H1 (cell line): ENCODE measurements at regions not wholly inside any gene's neighbourhood (a gene's known extent, or its start where the extent isn't known, plus 50 kb on each side); places are given as distances from the start of the nearest gene placed in this dataset.

Experiments
- CTCF ChIA-PET: fragments of 300-600 bp; sonication (Branson Sonifier 250); formaldehyde crosslinking; loops from one replicate; lab custom pipeline; 2021; ENCODE audit not compliant: partially characterized antibody; lab: Charles Lee
- POLR2A ChIA-PET: fragments of 300-600 bp; sonication (Branson Sonifier 250); formaldehyde crosslinking; loops from one replicate; lab custom pipeline; 2021; ENCODE audit warnings: inconsistent platforms; ENCODE audit not compliant: partially characterized antibody; lab: Charles Lee
- DNase-seq, 2 experiments: peaks; one replicate each; pipeline versions ENCODE4 v3.0.0 to v3.0.0-alpha.2; 2010 to 2022; ENCODE audit warnings: low spot score in 2 of 2, low read depth in 1 of 2, mixed read lengths in 1 of 2
- FAIRE-seq: peaks from 2 replicates; lab custom pipeline; 2011; peaks lifted over from hg19 to GRCh38; lab: Jason Lieb, UNC
- H2AFZ ChIP-seq: 2 replicates; pipeline ENCODE4 v1.8.1; 2012; ENCODE audit warnings: low read length, inconsistent platforms
- H2AK5ac ChIP-seq: 2 replicates; pipeline ENCODE4 v1.6.1; 2013; ENCODE audit warnings: low read depth, low read length
- H2BK120ac ChIP-seq: replicated peaks from 2 replicates; pipeline ENCODE3; 2013; ENCODE audit warnings: low read depth, low read length, inconsistent platforms
- H2BK12ac ChIP-seq: 2 replicates; pipeline ENCODE4 v1.6.1; 2013; ENCODE audit warnings: low read depth, low read length
- H2BK15ac ChIP-seq: 2 replicates; pipeline ENCODE4 v1.6.1; 2013; ENCODE audit warnings: low read length
- H2BK20ac ChIP-seq: 2 replicates; pipeline ENCODE4 v1.6.1; 2013; ENCODE audit warnings: low read length
- H2BK5ac ChIP-seq: 2 replicates; pipeline ENCODE4 v1.6.1; 2013; ENCODE audit warnings: low read depth, low read length
- H3K14ac ChIP-seq: 2 replicates; pipeline ENCODE4 v1.6.1; 2013; ENCODE audit warnings: inconsistent platforms; ENCODE audit not compliant: insufficient read length
- H3K18ac ChIP-seq: 2 replicates; pipeline ENCODE4 v1.6.1; 2013; ENCODE audit warnings: low read length; ENCODE audit errors: extremely low read depth
- H3K23ac ChIP-seq: 2 replicates; pipeline ENCODE4 v1.6.1; 2013; ENCODE audit warnings: inconsistent platforms; ENCODE audit not compliant: insufficient read length
- H3K23me2 ChIP-seq: 2 replicates; pipeline ENCODE4 v1.6.1; 2013; ENCODE audit warnings: low read depth, low read length
- H3K27ac ChIP-seq: 2 replicates; pipeline ENCODE4 v1.6.1; 2011; ENCODE audit warnings: low read depth, low read length, inconsistent platforms
- H3K27me3 ChIP-seq, 4 experiments: replicated peaks in 1 of 4; 1 replicate in 1 of 4; 2 replicates in 3 of 4; pipeline versions ENCODE4 v1.6.1 to v1.8.1; 2011 to 2013; ENCODE audit warnings: low read length in 3 of 4, mild to moderate bottlenecking in 3 of 4, inconsistent platforms in 2 of 4, mixed read lengths in 2 of 4, moderate library complexity in 1 of 4; ENCODE audit not compliant: control insufficient read depth in 3 of 4, insufficient read depth in 3 of 4; ENCODE audit errors: extremely low read depth in 1 of 4
- H3K36me3 ChIP-seq, 4 experiments: 2 replicates each; pipeline versions ENCODE4 v1.6.1 to v1.8.1; 2011 to 2013; ENCODE audit warnings: mild to moderate bottlenecking in 4 of 4, low read length in 3 of 4, moderate library complexity in 2 of 4, control low read depth in 1 of 4, inconsistent platforms in 1 of 4; ENCODE audit not compliant: insufficient read depth in 4 of 4, control insufficient read depth in 2 of 4
- H3K4ac ChIP-seq: replicated peaks from 2 replicates; pipeline ENCODE3; 2013; ENCODE audit warnings: low read length, low read depth, mixed read lengths, inconsistent platforms; ENCODE audit not compliant: insufficient read length
- H3K4me1 ChIP-seq, 4 experiments: replicated peaks in 1 of 4; 1 replicate in 1 of 4; 2 replicates in 3 of 4; pipeline versions ENCODE4 v1.6.1 to v1.8.1; 2011 to 2013; ENCODE audit warnings: low read length in 3 of 4, inconsistent platforms in 2 of 4, mixed read lengths in 1 of 4; ENCODE audit not compliant: insufficient read depth in 4 of 4, control insufficient read depth in 3 of 4
- H3K4me2 ChIP-seq, 2 experiments: 2 replicates each; pipeline versions ENCODE4 v1.6.1 to v1.8.1; 2011 to 2013; ENCODE audit warnings: low read depth in 2 of 2, low read length in 2 of 2, control low read depth in 1 of 2, inconsistent platforms in 1 of 2, mild to moderate bottlenecking in 1 of 2; ENCODE audit not compliant: insufficient read depth in 1 of 2
- H3K4me3 ChIP-seq, 4 experiments: fragments of 200-600, 300-600 bp in 1 of 4; sonication (generic), shearing (Covaris generic), sonication (Bioruptor Twin) in 1 of 4; 2 replicates each; pipeline versions ENCODE4 v1.5.1 to v1.8.1; 2011 to 2016; ENCODE audit warnings: low read length in 4 of 4, low read depth in 3 of 4, control low read depth in 2 of 4, inconsistent platforms in 2 of 4, mild to moderate bottlenecking in 2 of 4, mixed read lengths in 1 of 4, moderate library complexity in 1 of 4; ENCODE audit not compliant: insufficient read depth in 2 of 4; ENCODE audit errors: extremely low read depth in 1 of 4
- H3K56ac ChIP-seq: replicated peaks from 2 replicates; pipeline ENCODE3; 2013; ENCODE audit warnings: low read depth, mild to moderate bottlenecking, mixed read lengths, low read length, inconsistent platforms; ENCODE audit not compliant: insufficient read length
- H3K79me1 ChIP-seq: 2 replicates; pipeline ENCODE4 v1.6.1; 2013; ENCODE audit warnings: low read depth, low read length, control low read depth
- H3K79me2 ChIP-seq, 2 experiments: 2 replicates each; pipeline versions ENCODE4 v1.6.1 to v1.8.1; 2012 to 2013; ENCODE audit warnings: low read length in 2 of 2, mild to moderate bottlenecking in 2 of 2, inconsistent platforms in 1 of 2; ENCODE audit not compliant: insufficient read depth in 2 of 2, control insufficient read depth in 1 of 2
- H3K9ac ChIP-seq, 4 experiments: replicated peaks in 1 of 4; 1 replicate in 1 of 4; 2 replicates in 3 of 4; pipeline versions ENCODE4 v1.6.1 to v1.8.1; 2011 to 2013; ENCODE audit warnings: low read depth in 3 of 4, low read length in 3 of 4, control low read depth in 2 of 4, mild to moderate bottlenecking in 2 of 4, moderate library complexity in 2 of 4, inconsistent platforms in 1 of 4; ENCODE audit errors: extremely low read depth in 1 of 4
- H3K9me3 ChIP-seq, 2 experiments: 2 replicates each; pipeline versions ENCODE4 v1.6.1 to v1.8.1; 2012 to 2013; ENCODE audit warnings: mild to moderate bottlenecking in 2 of 2, moderate library complexity in 2 of 2, control low read depth in 1 of 2, inconsistent platforms in 1 of 2, low read depth in 1 of 2, low read length in 1 of 2, mixed read lengths in 1 of 2; ENCODE audit not compliant: insufficient read depth in 2 of 2
- H4K20me1 ChIP-seq, 2 experiments: replicated peaks in 1 of 2; 2 replicates each; pipeline versions ENCODE3 to v1.8.1; 2011 to 2013; ENCODE audit warnings: inconsistent platforms in 2 of 2, low read length in 2 of 2, mild to moderate bottlenecking in 1 of 2; ENCODE audit not compliant: insufficient read depth in 2 of 2, control insufficient read depth in 1 of 2
- H4K5ac ChIP-seq: 2 replicates; pipeline ENCODE4 v1.6.1; 2013; ENCODE audit warnings: low read length, low read depth, mixed read lengths, inconsistent platforms; ENCODE audit not compliant: insufficient read length
- H4K8ac ChIP-seq: 2 replicates; pipeline ENCODE4 v1.8.0; 2013; ENCODE audit warnings: mild to moderate bottlenecking, moderate library complexity, low read length, inconsistent platforms; ENCODE audit not compliant: insufficient read depth; ENCODE audit errors: extremely low read depth
- H4K91ac ChIP-seq: replicated peaks from 2 replicates; pipeline ENCODE3; 2013; ENCODE audit warnings: low read length, mixed read lengths, inconsistent platforms; ENCODE audit not compliant: insufficient read length
- ATF3 ChIP-seq: IDR thresholded peaks from 2 replicates; pipeline ENCODE4 v1.6.1; 2011; ENCODE audit warnings: low read depth, mild to moderate bottlenecking, low read length; ENCODE audit not compliant: insufficient read depth
- EGR1 ChIP-seq: IDR thresholded peaks from 2 replicates; pipeline ENCODE4 v1.6.1; 2011; ENCODE audit warnings: low read depth, low read length, borderline replicate concordance
- JUND ChIP-seq: IDR thresholded peaks from 2 replicates; pipeline ENCODE4 v1.6.1; 2011; ENCODE audit warnings: mild to moderate bottlenecking, improper control_type of control experiment, low read length
- POLR2A ChIP-seq, 2 experiments: IDR thresholded peaks; 1 replicate in 1 of 2; 2 replicates in 1 of 2; pipeline ENCODE4 v1.6.1; 2011; ENCODE audit warnings: low read depth in 2 of 2, low read length in 2 of 2, mild to moderate bottlenecking in 2 of 2; ENCODE audit errors: control extremely low read depth in 1 of 2
- RFX5 ChIP-seq: IDR thresholded peaks from 2 replicates; pipeline ENCODE4 v1.6.1; 2011; ENCODE audit warnings: low read depth, low read length, improper control_type of control experiment, borderline replicate concordance
- SAP30 ChIP-seq: fragments of 300-600 bp; sonication (generic); IDR thresholded peaks from 2 replicates; pipeline ENCODE4 v1.7.1; 2012; ENCODE audit warnings: low read length, moderate library complexity, mild to moderate bottlenecking, inconsistent platforms; ENCODE audit not compliant: insufficient read depth, insufficient replicate concordance
- SIX5 ChIP-seq: IDR thresholded peaks from 2 replicates; pipeline ENCODE4 v1.6.1; 2011; ENCODE audit warnings: mild to moderate bottlenecking, low read depth, low read length
- SP1 ChIP-seq: IDR thresholded peaks from 2 replicates; pipeline ENCODE4 v1.6.1; 2011; ENCODE audit warnings: low read depth, low read length
- SP4 ChIP-seq: IDR thresholded peaks from 2 replicates; pipeline ENCODE4 v1.6.1; 2012; ENCODE audit warnings: low read length, inconsistent platforms
- SRF ChIP-seq: IDR thresholded peaks from 2 replicates; pipeline ENCODE4 v1.6.1; 2011; ENCODE audit warnings: mild to moderate bottlenecking, low read depth, low read length, moderate library complexity
- SUZ12 ChIP-seq: fragments of 200-600 bp; sonication (generic); IDR thresholded peaks from 2 replicates; pipeline ENCODE4 v1.6.1; 2012; ENCODE audit warnings: mild to moderate bottlenecking, inconsistent platforms, low read length, moderate library complexity, mixed read lengths
- TAF7 ChIP-seq: optimal IDR thresholded peaks from 2 replicates; pipeline ENCODE3; 2011; ENCODE audit warnings: low read depth, mild to moderate bottlenecking, inconsistent platforms, low read length, moderate library complexity, borderline replicate concordance
- TCF12 ChIP-seq: IDR thresholded peaks from 2 replicates; pipeline ENCODE4 v1.6.1; 2011; ENCODE audit warnings: low read depth, mild to moderate bottlenecking, low read length
- YY1 ChIP-seq: IDR thresholded peaks from 2 replicates; pipeline ENCODE4 v1.6.1; 2011; ENCODE audit warnings: low read depth, mild to moderate bottlenecking, low read length
- ZNF274 ChIP-seq: IDR thresholded peaks from 2 replicates; pipeline ENCODE4 v1.7.0; 2012; ENCODE audit warnings: low read length, borderline replicate concordance; ENCODE audit errors: extremely low read depth
- WGBS, 2 experiments: shearing (Covaris generic) in 1 of 2; methylation state at CpG; one replicate each; pipeline versions ENCODE4 v1.1.6 to v1.1.7; 2013 to 2015; ENCODE audit warnings: low lambda C conversion rate in 2 of 2, mixed read lengths in 2 of 2, inconsistent platforms in 1 of 2, low coverage in 1 of 2, missing lambda C conversion rate in 1 of 2; ENCODE audit not compliant: insufficient replicate concordance in 2 of 2, insufficient coverage in 1 of 2, insufficient read length in 1 of 2; ENCODE audit errors: extremely low coverage in 1 of 2, missing lambda C conversion rate in 1 of 2; 5-methylcytosine and 5-hydroxymethylcytosine counted together

- H3K23ac ChIP-seq, result no peak overlapping the region
- no peak overlapping the region for H3K14ac ChIP-seq
- H2AK5ac ChIP-seq, result no peak overlapping the region
- POLR2A ChIA-PET, result no interaction called here
- no peak overlapping the region for H4K5ac ChIP-seq
- no peak overlapping the region for H2BK12ac ChIP-seq
- no peak overlapping the region for H2BK20ac ChIP-seq
- FAIRE-seq, result no peak
- no peak overlapping the region for H2BK5ac ChIP-seq
- H4K91ac ChIP-seq, result no peak overlapping the region
- no peak overlapping the region for H2AFZ ChIP-seq
- no peak overlapping the region for H2BK120ac ChIP-seq
- H3K56ac ChIP-seq, result no peak overlapping the region
- H3K27me3 ChIP-seq, result no peaks in the 10 kb centered on the region
- TF ChIP-seq JUND (no peak), POLR2A (IDR thresholded peaks at IDR 0.05; ENCODE audit: control extremely low read depth in 1 of 2, low read depth in 2 of 2, low read length in 2 of 2) (no peak), TCF12 (no peak), SUZ12 (no peak), SIX5 (no peak), SAP30 (no peak), ZNF274 (no peak), SP1 (no peak), EGR1 (no peak), YY1 (no peak), TAF7 (no peak), SP4 (no peak), SRF (no peak), ATF3 (no peak), RFX5 (no peak)
- no peak overlapping the region for H3K4me3 ChIP-seq
- H3K79me2 ChIP-seq, result no peaks in the 10 kb centered on the region
- no peaks in the 10 kb centered on the region for H4K20me1 ChIP-seq
- H3K79me1 ChIP-seq, result no peaks in the 10 kb centered on the region
- no peak overlapping the region for H3K27ac ChIP-seq
- WGBS, 2 experiments, result 90% methylated on average over 2 of the region's 2 CpGs; no CpG with 5 or more reads in 1 of the 2 experiments
- H4K8ac ChIP-seq, result no peak overlapping the region
- no peak overlapping the region for H3K4ac ChIP-seq
- H3K18ac ChIP-seq, result no peak overlapping the region
- no peaks in the 10 kb centered on the region for H3K9me3 ChIP-seq
- no peak overlapping the region for H3K9ac ChIP-seq
- CTCF ChIA-PET, result interaction anchor here (1.1 kb wide), 1 partner anchor 123 kb away, joined by 3 read pairs; no protein-coding TSS in a partner anchor
- no peaks in the 10 kb centered on the region for H3K36me3 ChIP-seq
- no peaks in the 10 kb centered on the region for H3K4me1 ChIP-seq
- H3K4me2 ChIP-seq, result no peak overlapping the region
- H3K23me2 ChIP-seq, result no peaks in the 10 kb centered on the region
- no peak overlapping the region for H2BK15ac ChIP-seq
- DNase-seq, result no peak
Observed at GRCh38 chr2:147398996-147399395, 445.8 kb upstream of the ACVR2A start.
